GM18507 (cell line): ENCODE measurements at regions not wholly inside any gene's neighbourhood (a gene's known extent, or its start where the extent isn't known, plus 50 kb on each side); places are given as distances from the start of the nearest gene placed in this dataset.

Experiments
- DNase-seq: peaks from one replicate; pipeline ENCODE4 v3.0.0; 2011; ENCODE audit warnings: low read depth; ENCODE audit not compliant: insufficient read length; ENCODE audit errors: extremely low spot score
- FAIRE-seq: peaks from 2 replicates; lab custom pipeline; 2011; peaks lifted over from hg19 to GRCh38; lab: Jason Lieb, UNC

DNA sequence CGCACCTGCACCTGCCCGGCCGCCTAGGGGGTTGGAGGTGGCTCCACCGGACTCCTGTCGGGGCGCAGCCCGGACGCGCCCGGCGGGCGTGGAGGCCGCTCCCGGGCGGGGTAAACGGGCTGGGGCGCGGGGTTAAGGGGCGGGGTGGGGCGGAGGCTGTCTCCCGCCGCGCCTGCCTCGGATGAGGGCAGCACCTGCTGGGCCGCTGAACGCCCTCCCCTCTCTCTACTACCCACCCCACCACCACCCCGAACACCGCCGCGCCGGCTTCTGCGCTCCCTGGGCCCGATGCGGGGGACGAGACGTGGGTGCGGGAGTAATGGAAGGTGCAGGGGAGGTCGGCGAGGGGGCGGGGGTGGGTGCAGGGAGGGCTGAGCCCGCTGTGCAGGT lies 224.8 kb upstream of the ID2 start:
- DNase-seq: no peak
- no peak for FAIRE-seq

DNA sequence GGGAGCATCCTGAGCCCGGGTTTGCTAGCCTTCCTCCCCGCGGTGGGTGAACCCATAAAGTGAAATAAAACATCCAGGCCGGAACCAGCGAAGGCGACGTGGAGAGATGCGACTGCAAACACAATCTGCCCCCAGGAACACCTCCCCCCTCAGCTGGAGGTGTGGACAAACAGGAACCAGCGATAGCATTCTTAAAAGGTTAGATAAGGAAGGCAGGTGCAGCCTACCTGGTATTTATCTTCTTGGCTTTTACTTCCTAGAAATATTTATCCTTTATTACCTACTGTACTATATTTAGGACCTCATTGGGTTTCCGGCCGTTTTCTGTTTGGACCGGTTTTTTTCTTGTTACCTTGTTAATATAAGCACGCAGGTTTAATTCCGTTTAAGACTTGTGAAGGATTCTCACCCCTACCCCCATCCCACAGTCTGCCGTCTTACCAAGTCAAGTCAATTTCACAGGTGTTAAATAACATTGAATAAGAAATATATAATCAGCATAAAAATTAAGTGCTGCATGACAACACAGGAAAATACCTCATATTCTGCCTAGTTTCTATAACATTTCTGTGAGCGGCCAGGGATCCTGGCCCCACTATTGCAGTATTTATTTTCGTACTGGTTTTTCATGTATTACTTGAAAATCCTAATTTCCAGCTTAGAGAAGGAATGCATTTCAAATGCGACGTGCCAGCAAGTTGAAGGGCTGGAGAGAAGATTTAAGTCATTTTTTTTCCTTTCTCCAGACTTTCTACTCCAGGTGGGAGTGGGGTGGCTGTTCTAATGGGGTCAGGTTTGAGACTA lies 224.0 kb upstream of the ID2 start:
- FAIRE-seq (no peak), DNase-seq (no peak)

DNA sequence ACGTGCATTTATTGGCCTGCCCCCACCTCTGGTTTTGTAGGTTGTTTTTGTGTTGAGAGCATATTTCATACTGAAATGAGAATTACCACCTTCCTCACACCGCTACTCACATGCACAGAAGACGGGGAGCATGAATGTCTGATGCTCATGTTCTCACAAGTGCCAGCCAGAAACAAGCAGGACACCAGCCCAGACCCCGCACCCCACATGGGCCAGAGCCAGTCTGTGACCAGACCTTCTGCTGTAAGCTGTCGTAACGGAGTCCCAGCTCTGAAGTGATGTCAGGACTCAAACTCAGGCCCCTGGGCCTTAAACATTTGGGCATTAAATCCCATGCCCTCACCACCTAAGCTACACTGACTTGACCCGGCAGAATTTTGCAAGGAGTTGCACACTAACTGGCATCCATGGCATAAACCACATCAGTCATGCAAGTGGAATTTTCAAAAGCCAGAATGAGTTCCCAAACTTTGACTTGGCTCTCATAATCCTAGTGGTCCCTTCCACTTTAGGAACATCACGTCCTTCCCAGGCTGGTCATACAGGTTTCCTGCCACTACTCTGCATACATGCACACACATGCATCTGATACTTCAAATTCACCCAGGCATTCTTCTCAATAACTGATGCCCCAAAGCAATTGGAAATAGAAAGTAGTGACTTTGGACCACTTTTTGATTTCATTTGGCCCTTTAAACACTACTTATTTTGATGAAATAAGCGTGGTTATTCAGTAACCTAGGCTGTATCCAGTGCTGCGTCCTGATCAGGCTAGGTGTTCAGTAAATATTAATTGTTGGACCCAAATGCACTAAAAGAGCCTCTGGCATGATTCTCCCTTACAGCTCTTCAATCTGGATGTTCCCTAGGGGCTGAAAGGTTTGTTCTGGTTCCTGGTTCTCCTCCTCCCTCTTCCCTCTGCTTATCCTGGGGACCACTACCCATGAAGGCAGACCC lies 223.1 kb upstream of the ID2 start:
- DNase-seq: no peak
- no peak for FAIRE-seq

DNA sequence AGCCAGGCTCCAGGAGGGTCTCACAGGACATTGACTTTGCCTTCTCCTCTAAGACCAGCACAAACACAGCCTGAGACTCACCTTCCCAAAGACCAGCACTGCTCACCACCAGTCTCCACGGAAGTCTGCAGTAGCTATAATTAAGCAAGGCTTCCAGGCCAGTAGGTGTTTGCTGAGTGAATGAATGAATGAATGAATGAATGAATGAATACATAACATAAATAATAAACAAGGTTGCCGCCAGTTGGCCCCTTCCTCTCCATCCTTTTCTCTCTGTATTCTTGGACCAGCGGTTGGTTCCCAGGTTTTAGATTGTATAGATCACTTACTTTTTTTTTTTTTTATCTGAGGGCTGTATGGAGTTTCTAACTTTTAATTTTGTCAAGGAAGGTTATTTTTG lies 222.4 kb upstream of the ID2 start:
- FAIRE-seq (no peak), DNase-seq (no peak)

DNA sequence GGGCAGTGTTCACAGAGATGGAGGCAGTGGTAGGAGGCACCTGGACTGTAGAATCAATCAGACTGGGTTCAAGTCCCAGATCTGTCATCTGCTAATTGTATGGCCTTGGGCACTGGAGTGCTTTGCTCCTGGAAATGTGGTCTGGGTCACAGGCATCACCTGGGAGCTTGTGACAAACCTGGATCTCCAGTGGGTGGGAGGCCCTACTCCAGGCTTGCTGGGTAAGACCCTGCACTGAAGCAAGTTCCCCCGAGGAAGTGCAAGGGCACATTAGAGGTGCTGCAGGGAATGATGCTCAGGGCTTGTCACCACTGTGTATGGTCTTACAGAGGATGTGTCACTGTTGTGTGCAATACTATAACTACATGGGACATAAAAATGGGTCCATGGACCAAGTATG lies 220.5 kb upstream of the ID2 start:
- FAIRE-seq: no peak

DNA sequence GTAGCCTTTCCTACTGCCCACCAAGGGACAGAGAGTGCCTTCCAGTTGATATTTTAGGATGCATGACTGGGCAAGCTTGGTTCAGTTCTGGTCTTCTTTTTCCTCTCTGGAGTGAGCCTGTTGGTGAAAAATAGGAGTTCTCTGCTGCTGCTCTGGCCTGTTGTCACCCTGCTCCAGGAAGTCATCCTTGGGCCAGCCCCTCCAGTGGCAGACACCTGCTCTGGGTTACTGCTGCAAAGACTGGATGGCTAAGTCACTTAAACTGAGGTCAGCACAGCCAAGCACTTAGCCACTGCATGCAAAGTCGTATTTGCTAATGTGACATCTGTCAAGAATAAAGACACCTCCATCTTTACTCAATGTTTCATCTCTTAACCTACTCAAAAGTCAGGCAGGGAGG lies 219.6 kb upstream of the ID2 start:
- DNase-seq (no peak), FAIRE-seq (no peak)

More for the DNA sequence above, 220.5 kb upstream of the ID2 start:
- no peak for DNase-seq

DNA sequence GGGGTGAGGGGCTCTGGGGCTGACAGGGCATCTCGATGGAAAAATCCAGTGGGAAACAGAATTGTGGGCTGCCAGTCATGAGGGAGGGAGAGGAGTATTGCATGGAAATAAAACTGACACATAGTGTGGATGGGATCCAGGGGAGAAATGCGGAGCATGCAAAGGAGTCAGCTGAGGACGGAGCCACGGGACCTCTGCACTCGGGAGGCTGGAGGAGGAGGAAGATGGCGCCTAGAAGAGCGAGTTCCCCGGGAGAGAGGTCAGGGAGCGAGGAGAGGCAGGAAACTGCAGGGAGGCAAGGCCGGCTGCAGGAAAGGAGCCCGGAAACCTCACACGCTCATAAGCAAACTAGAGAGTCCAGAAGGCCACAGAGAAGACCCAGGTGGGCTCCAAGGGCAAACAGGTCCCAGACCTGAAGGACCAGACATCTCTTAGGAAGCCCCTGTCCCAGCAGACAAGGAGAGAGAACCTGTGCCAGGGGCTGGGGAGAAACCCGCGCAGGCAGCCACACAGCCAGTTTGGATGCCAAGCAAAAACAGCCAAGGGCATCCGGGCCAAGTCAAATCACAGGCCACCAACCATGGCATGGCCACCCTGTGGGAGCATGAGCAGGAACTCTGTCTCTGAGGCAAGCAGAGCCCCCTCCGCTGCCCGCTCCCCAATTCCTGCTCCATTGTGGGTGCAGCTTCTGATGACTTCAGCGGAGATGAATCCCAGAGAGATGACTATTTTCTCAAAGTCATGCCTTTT lies 218.8 kb upstream of the ID2 start:
- no peak for FAIRE-seq
- no peak for DNase-seq

DNA sequence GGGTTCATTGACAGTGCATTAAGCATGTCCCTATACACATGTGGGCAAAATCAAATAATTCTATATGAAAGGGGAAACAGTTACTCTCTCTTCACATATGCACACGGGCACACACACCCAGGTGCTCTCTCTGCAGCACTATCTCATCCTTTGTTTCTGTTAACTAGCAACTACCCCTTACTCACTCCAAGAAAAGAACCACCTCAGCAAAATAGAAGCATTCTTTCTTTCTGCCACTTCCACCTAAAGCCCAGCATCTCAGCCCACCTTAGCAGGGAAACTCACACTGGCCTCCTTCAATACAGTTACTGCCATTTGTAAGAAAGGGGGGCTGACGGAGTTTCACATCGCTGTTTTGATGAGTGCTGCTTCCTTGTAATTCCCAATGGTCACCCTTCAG lies 216.3 kb upstream of the ID2 start:
- DNase-seq (no peak), FAIRE-seq (no peak)

DNA sequence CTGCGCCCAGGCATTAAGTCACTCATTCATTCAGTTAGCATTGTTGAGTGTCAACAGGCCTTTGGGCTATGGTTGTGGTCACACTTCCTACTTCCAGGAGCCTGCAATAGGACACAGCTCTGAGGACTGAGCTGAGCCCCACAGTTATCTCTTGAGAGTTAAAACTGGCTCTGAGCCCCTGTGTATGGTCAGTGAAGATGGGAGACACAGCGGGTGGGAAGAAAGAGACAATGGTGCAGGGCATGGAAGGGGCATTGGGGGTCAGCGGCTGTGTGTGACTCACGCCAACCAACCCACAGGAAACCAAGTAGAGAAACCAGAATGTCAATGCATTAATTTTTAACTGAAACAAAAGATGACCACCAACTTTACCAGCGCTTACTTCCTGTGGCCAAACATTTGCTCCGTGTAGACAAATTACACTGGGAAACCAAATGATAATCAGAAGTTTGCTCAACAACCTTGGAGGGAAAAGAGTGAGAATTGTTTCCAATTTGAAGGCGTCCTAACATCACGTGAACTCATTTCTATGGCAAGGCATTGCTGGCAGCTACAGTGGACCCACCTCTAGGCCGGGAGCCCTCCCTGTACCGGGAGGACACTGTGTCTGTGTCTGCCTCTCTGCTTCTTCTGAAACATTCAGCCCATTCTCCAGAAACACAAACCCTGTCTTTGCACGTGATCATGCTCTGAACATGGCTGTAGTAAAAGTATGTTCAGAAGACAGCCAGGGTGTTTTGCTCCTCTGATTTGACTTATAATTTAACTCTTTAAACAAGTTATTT lies 212.0 kb upstream of the ID2 start:
- DNase-seq (no peak), FAIRE-seq (peak; percentile 88)

DNA sequence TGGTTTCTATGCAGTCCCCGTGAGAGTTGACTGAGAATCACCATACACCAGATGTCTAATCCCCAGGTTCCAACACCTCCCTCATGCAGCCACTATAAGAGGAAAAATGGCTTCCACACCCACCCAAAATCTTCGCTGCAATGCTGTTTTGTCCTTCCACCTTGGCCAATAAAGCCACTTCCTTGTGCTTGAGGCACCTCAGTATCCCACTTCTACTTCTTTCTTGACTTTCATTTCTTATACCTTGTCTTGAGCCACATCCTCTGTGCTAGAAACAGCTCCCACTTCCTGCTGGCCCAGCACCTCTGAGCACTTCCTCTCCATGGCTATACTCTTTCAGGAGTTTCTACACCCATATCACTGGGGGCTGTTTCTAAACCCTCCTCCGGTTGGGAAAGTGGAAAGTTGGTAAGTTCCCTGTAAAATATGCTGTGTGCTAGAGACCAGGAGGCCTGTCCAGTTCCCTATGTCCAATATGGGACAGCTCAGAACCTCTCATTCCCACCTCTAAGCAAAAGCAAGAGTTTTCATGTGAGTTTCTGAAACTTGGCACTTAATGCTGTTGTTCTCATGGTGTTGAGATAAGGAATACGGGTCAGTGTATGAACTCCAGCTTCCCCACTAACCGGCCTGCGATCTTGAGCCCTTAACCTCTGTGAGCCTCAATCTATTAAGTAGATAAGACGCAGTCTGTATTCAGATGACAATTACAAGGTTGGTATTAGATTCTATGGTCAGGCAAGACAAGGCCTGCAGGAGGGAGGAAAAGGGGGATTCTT lies 209.1 kb upstream of the ID2 start:
- DNase-seq (no peak), FAIRE-seq (peak; percentile 94)

DNA sequence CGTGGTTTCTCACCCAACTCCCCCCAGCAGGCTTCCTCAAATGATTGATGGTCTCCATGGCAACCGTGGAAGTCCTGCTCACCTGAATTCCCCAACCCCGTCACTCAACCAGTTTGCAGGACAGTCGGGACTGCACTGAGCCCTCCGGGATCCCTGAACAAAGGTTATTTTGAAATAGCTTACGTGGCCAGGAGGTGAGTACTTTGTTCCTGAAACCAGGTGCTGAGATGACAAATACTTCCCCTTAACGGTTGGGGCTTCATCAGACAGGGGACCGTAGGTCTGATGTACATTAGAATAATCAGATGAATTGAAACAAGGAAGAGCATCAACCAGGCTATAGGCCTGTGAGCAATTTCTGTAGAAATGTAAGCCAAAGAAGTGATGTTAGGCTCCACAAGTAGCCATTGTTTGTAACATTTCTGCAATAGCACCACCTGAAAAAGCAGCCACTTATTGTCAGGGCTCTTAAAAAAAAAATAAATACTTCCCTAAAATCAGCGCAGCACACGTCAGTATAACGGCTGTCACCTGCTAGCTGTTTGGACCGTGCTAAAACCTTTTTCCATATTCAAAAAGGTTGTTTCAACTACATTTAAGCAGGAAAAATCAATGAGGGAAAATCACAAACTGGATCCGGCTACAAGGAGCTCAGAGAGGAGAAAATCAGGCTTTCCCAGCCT lies 206.4 kb upstream of the ID2 start:
- peak; percentile 87 for FAIRE-seq

DNA sequence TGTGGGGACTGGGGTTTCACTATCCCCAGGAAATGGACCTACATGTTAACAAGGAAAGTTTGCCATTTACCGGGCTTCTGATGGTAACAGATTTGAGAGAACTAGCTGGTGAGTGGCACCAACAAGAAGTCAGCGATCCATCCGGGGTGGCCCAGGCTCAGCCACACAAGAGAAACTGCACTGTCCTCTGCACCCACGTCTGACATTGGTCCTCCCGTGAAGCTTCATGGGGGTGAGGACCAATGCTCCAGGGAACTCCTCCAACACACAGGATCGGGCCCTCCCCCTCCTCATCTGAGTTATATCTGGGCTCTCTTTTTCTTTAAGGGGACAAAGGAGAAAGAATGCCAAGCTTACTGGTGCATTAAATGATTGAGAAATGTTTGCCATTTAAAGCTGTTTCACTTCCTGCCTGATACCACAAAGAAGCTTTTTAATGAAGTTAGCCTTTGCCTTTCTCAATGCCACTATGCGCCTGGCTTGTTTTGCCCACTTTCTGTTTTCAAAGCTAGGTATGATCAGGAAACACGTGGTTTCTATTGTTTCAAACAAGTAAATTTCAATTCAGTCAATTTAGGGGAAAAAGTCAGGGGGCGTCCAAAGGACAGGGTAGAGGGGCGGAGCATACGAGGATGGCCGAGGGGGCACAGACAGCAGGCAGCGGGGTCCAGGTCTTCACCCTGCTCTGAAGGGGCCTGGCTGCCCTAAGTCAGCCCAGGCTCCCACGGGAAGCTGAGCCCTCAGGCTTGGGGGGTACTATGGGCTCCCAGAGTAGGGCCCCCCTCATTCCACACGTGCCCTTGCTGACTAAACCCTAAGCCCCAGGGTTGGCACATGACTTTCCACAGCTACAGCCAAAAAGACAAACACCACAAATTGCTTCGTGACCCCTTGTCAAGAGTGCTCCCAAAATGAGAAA lies 204.0 kb upstream of the ID2 start:
- FAIRE-seq: peak; percentile 96
- DNase-seq: no peak

More for the DNA sequence above, 206.4 kb upstream of the ID2 start:
- DNase-seq: no peak

DNA sequence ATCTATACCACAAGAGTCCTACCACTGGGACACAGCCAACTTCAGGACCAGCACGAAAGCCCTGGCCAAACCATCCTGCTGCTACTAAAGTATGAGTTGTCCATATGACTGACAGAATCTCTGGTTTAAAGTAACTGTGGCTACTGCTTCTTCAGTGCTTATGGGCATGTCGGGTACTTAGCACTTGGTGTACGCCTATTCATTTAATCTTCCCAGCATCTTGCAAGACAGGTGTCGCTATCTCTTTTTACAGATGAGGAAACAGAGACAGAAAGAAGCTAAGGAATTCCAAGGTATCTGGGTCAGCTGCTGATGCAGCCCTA lies 203.4 kb upstream of the ID2 start:
- DNase-seq: no peak
- peak; percentile 67 for FAIRE-seq

DNA sequence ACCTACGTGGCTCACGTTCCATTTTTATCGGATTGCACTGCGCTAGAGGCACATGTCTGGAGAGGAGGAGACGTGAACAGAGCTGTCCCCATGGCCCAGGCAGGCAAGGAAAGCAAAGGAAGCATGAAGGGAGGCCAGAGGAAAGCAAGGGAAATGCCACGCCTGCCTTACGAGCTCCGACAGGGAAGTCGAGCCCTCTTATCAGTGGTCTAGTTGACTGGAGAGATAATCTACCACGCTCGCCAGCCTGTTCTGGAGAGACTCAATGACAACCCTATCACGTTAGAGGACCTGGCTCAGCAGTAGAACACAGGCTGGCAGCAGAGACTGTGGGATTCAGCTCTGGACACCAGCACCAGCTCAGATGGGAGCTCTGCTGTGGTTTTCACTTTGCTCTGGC lies 202.6 kb upstream of the ID2 start:
- no peak for FAIRE-seq
- DNase-seq: no peak

DNA sequence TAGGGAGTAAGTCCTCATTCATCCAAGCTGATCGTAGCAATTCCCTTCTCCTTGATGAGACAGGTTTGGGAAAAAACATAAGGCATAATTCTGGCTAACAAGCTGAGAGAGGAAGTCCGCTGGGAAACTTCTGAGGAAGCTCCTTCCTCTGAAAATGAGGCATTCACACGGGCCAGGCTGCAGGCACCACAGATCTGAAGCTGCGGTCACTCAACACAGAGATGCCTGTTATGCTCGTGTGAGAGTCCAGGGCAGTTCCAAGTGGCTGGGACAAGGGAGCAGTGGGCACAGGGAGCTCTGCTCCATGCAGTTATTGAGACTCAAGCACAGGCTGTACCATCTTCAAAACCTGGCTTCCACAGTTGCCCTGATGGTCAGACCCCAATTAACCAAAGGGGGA lies 200.9 kb upstream of the ID2 start:
- FAIRE-seq: no peak
- no peak for DNase-seq

DNA sequence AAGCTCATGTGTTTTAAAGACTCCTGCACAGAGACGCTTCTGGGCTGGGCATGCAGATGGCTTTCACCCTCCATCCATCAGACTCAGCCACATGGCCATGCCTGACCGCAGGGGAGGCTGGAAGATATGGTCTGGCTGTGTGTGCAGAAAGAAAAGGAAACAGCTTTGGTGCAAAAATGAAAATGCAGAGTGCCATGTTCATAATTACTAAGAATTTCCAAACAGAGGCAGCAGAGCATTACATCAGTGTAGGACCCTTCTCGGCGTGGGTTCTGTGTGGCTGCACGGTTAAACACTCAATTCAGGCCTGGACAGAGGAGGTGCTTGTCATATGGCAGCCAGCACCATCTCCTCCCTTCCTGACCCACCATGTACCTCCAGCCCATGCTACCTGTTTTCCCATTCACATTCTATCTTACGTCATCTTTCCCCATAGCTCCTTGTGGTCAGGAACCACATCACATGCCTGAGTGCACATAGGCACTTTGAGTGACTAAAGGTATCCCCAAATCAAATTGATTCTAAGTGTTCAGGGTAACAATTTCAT lies 200.3 kb upstream of the ID2 start:
- FAIRE-seq: peak; percentile 88
- no peak for DNase-seq

DNA sequence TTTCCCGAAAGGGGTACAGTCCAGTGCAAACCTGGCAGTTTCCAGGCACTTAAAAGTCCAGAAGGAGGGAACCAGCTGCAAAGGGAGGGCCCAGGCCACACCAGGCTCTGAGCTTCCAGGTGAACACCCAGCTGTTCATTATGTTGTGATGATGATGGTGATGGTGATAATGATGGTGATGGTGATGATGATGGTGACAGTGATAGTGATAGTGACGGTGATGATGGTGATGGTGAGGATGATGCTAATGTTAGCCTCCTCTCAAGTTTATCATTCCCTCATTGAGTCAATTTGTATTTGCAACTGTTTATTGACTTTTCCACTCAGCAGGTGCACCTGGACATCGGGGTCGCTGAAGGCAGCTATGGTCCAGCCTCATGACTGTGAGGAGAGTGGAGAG lies 199.4 kb upstream of the ID2 start:
- DNase-seq: no peak
- FAIRE-seq: no peak
